Skin epidermis (tissue), 12 donors: ENCODE measurements at regions not wholly inside any gene's neighbourhood (a gene's known extent, or its start where the extent isn't known, plus 50 kb on each side); places are given as distances from the start of the nearest gene placed in this dataset.

Experiments
- H3K27ac ChIP-seq, 21 experiments: fragments of 200-600 bp; sonication (generic) in 11 of 21; one replicate each; pipeline ENCODE4 v1.5.0; 2020; ENCODE audit warnings: mild to moderate bottlenecking in 3 of 21, inconsistent platforms in 2 of 21, moderate library complexity in 2 of 21
- H3K4me3 ChIP-seq, 7 experiments: fragments of 200-600 bp; sonication (generic) in 2 of 7; one replicate each; pipeline ENCODE4 v1.5.0; 2020; ENCODE audit warnings: inconsistent platforms in 2 of 7, mild to moderate bottlenecking in 2 of 7, moderate library complexity in 1 of 7

- no peak overlapping the region for H3K27ac ChIP-seq
- no peak overlapping the region for H3K4me3 ChIP-seq
These were observed 149.9 kb downstream of the RGS9 start for GRCh38 chr17:65287040-65287439.

GRCh38 chr17:65283704-65284103, 146.5 kb downstream of the RGS9 start:
- H3K4me3 ChIP-seq: no peak overlapping the region
- H3K27ac ChIP-seq: no peak overlapping the region

GRCh38 chr17:65279456-65279855, 142.3 kb downstream of the RGS9 start:
- no peak overlapping the region for H3K27ac ChIP-seq
- H3K4me3 ChIP-seq: no peak overlapping the region

GRCh38 chr17:65278820-65279184, 141.6 kb downstream of the RGS9 start:
- H3K27ac ChIP-seq: no peak overlapping the region

GRCh38 chr17:65278050-65278819, 141.1 kb downstream of the RGS9 start:
- H3K27ac ChIP-seq: peak overlapping the region in 1 of 21 experiments; percentile 41
- H3K4me3 ChIP-seq: no peak overlapping the region

More at GRCh38 chr17:65278820-65279184, 141.6 kb downstream of the RGS9 start:
- H3K4me3 ChIP-seq: no peak overlapping the region

- H3K27ac ChIP-seq: no peak overlapping the region
- H3K4me3 ChIP-seq: no peak overlapping the region
These were observed 140.4 kb downstream of the RGS9 start for GRCh38 chr17:65277576-65277975.
